ENCODE measurements at regions not wholly inside any gene's neighbourhood (a gene's known extent, or its start where the extent isn't known, plus 50 kb on each side); places are given as distances from the start of the nearest gene placed in this dataset.
"Not testable (repeated sequence)": the region's sequence is repeated elsewhere in the genome, so short reads cannot be mapped to it uniquely, and the experiment has no call there.

DNA sequence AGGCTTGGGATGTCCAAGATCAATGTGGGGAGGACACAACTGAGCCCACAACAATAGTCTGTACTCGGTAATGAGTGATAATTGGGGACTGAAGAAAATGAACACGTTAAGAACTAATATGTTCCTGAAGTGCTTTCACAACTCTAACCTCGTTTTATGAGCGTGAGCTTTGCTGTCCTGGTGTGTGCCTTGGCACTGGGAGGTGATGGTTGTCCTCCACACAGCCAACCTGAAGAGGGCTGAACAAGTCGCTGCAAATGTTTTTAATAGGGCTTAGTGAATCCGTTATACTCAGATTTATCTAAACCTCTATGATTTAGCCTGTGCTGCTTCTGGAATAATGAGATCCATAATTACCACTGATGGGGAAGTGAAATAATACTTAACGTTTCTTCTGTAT lies 76.5 kb upstream of the PZP start:
- CTCF ChIA-PET; H3K27me3 ChIP-seq (ENCODE audit: insufficient read depth); H4K20me1 ChIP-seq (ENCODE audit: insufficient read depth); H3K9ac ChIP-seq; H3K27ac ChIP-seq (ENCODE audit: low read depth in 2 of 2, low read length in 1 of 2); H3K36me3 ChIP-seq (replicated peaks in 1 of 2; ENCODE audit: control insufficient read depth in 1 of 2, insufficient read depth in 2 of 2, low read length in 1 of 2); POLR2A ChIA-PET; H3K9me2 ChIP-seq; H3K4me1 ChIP-seq (ENCODE audit: control insufficient read depth in 1 of 2, insufficient read depth in 2 of 2, low read depth in 1 of 2, low read length in 1 of 2); H2AFZ ChIP-seq (ENCODE audit: low read depth); H3K79me2 ChIP-seq (ENCODE audit: insufficient read depth); H3K9me3 ChIP-seq; H3F3A ChIP-seq (replicated peaks; ENCODE audit: insufficient read depth); DNase-seq: not testable (repeated sequence)
- 10% methylated on average over 3 of the region's 7 CpGs for WGBS (ENCODE audit: low lambda C conversion rate)
- Histone ChIP-seq H3K4me3 (ENCODE audit: low read depth in 2 of 2, low read length in 1 of 2) (peak overlapping the region in 1 of 2 experiments; percentile 49; a peak in 1 of 4 replicates), H3K4me2 (peak overlapping the region; percentile 76; the same call in 1 of the 2 replicates)

DNA sequence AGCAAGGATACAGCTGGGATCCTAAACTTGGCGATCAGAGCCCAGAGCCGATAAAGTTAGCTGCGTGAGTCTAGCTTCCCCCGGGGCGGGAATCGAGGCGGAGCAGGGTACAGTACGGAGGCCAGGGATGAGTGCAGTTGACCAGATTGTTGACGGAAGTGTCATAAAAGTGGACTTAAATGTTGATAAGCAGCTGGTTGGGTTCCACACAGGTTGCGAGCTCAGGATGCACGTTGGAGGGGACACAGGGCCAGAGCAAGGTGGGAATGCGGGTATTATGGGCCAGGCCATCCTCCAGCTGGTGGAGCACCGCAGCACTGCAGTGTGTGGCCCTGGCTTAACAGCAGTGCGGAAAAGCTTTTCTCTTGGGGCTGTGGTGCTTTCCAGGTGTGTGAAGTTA lies 76.0 kb upstream of the PZP start:
- H3K36me3 ChIP-seq (replicated peaks in 1 of 2; ENCODE audit: control insufficient read depth in 1 of 2, insufficient read depth in 2 of 2, low read length in 1 of 2); CTCF ChIA-PET; H3K9me3 ChIP-seq; POLR2A ChIA-PET; H4K20me1 ChIP-seq (ENCODE audit: insufficient read depth); H3K9me2 ChIP-seq; H2AFZ ChIP-seq (ENCODE audit: low read depth); H3F3A ChIP-seq (replicated peaks; ENCODE audit: insufficient read depth); H3K27ac ChIP-seq (ENCODE audit: low read depth in 2 of 2, low read length in 1 of 2); H3K27me3 ChIP-seq (ENCODE audit: insufficient read depth); DNase-seq; H3K79me2 ChIP-seq (ENCODE audit: insufficient read depth); H3K4me1 ChIP-seq (ENCODE audit: control insufficient read depth in 1 of 2, insufficient read depth in 2 of 2, low read depth in 1 of 2, low read length in 1 of 2): not testable (repeated sequence)
- peak overlapping the region in 1 of 2 experiments; percentile 49; a peak in 2 of 4 replicates for H3K4me3 ChIP-seq (ENCODE audit: low read depth in 2 of 2, low read length in 1 of 2)
- peak overlapping the region; percentile 76 for H3K4me2 ChIP-seq
- peak overlapping the region; percentile 53 for H3K9ac ChIP-seq
- WGBS (ENCODE audit: low lambda C conversion rate): 7% methylated on average over 10 of the region's 14 CpGs

DNA sequence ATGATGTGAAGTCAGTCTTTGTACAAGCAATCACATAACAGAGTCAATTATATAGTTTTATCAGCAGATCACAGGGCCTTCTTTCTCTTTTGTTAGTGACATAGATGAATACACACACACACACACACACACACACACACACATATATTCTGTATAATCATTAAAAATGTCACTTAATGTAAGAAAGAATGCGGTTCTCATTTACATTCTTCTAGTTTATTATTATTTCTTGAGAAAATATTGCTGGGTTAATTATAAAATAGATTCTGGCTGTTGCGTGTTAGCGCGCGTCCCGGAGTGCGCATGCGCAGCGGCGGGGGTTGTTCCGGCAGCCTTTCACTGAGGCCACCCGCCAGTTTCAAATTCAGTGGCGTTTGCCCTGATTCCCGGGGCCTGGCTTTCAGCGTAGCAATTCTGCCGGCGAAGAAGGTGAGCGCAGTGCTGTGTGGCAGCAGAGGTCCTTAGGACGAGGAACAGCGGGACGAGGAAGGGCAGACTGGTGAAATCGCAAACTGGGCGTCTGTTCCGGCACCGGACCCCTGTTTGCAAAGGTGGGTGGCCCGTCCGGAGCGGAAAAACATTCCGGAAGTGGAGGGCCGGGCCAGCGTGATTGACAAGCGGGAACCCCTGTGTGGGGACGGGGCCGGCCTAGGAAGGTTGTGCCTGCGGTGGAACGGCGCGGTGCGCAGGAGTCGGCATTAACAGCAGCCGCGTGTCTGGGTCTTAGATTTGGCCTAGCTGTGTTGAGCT lies 75.3 kb upstream of the PZP start:
- H2AFZ ChIP-seq (ENCODE audit: low read depth): peak overlapping the region; percentile 87
- H3K4me1 ChIP-seq (ENCODE audit: control insufficient read depth in 1 of 2, insufficient read depth in 2 of 2, low read depth in 1 of 2, low read length in 1 of 2); H4K20me1 ChIP-seq (ENCODE audit: insufficient read depth); POLR2A ChIA-PET; H3K36me3 ChIP-seq (replicated peaks in 1 of 2; ENCODE audit: control insufficient read depth in 1 of 2, insufficient read depth in 2 of 2, low read length in 1 of 2); H3K9me2 ChIP-seq; H3K79me2 ChIP-seq (ENCODE audit: insufficient read depth); H3K9me3 ChIP-seq; H3F3A ChIP-seq (replicated peaks; ENCODE audit: insufficient read depth); CTCF ChIA-PET; H3K27me3 ChIP-seq (ENCODE audit: insufficient read depth): not testable (repeated sequence)
- 2% methylated on average over 14 of the region's 42 CpGs for WGBS (ENCODE audit: low lambda C conversion rate)
- peak; percentile 47 for DNase-seq
- peak; percentile 67 for TF ChIP-seq GABPA (IDR thresholded peaks at IDR 0.05; ENCODE audit: low read depth)
- TF ChIP-seq SIN3A (IDR thresholded peaks at IDR 0.05; ENCODE audit: borderline replicate concordance, low read depth, low read length): peak; percentile 55; the same call in 1 of the 2 replicates
- peak; percentile 25 for TF ChIP-seq GATA2 (CRISPR knock-in tag; IDR thresholded peaks at IDR 0.05)
- TF ChIP-seq, protein P1, sequence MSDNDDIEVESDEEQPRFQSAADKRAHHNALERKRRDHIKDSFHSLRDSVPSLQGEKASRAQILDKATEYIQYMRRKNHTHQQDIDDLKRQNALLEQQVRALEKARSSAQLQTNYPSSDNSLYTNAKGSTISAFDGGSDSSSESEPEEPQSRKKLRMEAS (IDR thresholded peaks at IDR 0.05; ENCODE audit: low read depth): peak; percentile 19; the same call in 1 of the 2 replicates
- TF ChIP-seq NRF1 (IDR thresholded peaks at IDR 0.05; ENCODE audit: low read depth, low read length): peak; percentile 64
- peak; percentile 35; the same call in 1 of the 2 replicates for TF ChIP-seq ELF1 (IDR thresholded peaks at IDR 0.05)
- TF ChIP-seq, protein P2, sequence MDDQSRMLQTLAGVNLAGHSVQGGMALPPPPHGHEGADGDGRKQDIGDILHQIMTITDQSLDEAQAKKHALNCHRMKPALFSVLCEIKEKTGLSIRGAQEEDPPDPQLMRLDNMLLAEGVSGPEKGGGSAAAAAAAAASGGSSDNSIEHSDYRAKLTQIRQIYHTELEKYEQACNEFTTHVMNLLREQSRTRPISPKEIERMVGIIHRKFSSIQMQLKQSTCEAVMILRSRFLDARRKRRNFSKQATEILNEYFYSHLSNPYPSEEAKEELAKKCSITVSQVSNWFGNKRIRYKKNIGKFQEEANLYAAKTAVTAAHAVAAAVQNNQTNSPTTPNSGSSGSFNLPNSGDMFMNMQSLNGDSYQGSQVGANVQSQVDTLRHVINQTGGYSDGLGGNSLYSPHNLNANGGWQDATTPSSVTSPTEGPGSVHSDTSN (IDR thresholded peaks at IDR 0.05): peak; percentile 78
- peak overlapping the region; percentile 22 to 61; a peak in 2 of 4 replicates for H3K27ac ChIP-seq (ENCODE audit: low read depth in 2 of 2, low read length in 1 of 2)
- H3K4me3 ChIP-seq (ENCODE audit: low read depth in 2 of 2, low read length in 1 of 2): peak overlapping the region; percentile 49 to 62
- H3K9ac ChIP-seq: peak overlapping the region; percentile 53; the same call in 1 of the 2 replicates
- peak overlapping the region; percentile 61 for H3K4me2 ChIP-seq
